ENCODE measurements at regions not wholly inside any gene's neighbourhood (a gene's known extent, or its start where the extent isn't known, plus 50 kb on each side); places are given as distances from the start of the nearest gene placed in this dataset.

DNA sequence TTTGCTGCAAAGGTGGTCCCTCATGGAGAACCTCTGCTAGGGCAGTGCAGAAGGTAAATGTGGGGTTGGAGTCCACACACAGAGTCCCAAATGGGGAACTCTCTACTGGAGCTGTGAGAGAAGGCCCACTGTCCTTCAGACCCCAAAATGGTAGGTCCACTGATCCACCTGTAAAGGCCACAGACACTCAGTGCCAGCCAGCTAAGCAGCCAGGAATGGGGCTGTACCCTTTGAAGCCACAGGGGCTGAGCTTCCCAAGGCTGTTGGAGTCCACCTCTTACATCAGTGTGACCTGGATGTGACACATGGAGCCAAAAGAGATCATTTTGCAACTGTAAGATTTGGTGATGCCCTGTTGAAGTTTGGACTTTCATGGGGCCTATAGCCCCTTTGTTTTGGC is 252.4 kb upstream of the GULP1 start:
- TF ChIP-seq GATA2 (IDR thresholded peaks at IDR 0.05; ENCODE audit: low read depth, low read length) (no peak), GATA3 (IDR thresholded peaks at IDR 0.05; ENCODE audit: low read depth, low read length) (no peak)

DNA sequence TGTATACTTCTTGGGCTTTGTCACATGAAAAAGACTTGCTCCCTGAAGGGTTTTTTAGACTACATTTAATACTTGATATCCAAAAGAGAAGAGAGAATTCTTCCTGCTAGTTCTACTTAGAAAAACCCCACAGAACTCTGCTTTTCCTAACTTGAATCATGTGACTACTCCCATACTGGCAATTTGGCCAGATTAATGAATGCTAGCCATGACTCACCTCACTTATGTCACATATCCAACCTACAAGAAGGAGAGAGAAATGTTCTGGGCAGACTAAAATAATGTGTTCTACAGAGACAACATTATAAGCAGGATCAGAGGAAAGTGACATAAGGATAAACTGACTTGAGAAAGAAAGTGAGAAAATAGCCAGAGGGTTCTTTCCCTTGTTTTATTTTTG is 249.3 kb upstream of the GULP1 start:
- TF ChIP-seq GATA2 (IDR thresholded peaks at IDR 0.05; ENCODE audit: low read depth, low read length) (no peak), GATA3 (IDR thresholded peaks at IDR 0.05; ENCODE audit: low read depth, low read length) (no peak)

DNA sequence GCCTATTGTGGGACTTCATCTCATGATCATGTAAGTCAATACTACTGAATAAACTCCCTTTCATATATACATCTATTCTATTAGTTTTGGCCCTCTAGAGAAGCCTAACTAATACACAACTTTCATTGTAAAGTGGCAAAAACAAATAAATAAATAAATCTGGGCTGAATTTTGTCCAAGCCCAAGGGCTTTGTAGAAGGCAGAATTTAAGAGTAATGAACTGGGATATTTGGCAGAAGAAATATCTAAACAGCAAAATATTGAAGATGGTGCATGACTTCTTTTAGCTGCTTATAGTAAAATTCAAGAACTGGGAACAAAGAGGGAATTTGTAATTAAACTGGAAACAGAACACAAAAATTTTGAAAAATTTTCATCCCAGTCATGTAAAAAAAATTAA is 246.7 kb upstream of the GULP1 start:
- no peak for TF ChIP-seq GATA2 (IDR thresholded peaks at IDR 0.05; ENCODE audit: low read depth, low read length)
- TF ChIP-seq GATA3 (IDR thresholded peaks at IDR 0.05; ENCODE audit: low read depth, low read length), result no peak

DNA sequence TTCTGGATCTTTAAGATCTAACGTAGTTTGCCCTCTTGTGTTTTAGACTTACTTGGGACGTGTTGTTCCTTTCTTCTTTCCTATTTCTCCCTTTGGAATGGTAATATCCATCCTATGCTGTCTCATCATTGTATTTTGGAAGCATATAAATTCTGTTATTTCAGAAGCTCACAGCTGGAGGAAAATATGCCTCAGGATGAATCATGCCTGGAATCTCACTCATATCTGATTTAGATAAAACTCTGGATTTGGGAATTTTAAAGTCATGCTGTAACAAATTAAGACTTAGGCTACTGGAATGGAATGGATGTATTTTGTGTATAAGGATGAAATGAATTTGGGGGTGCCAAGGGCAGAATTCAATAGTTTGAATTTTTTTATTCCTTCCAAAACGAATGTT is 245.2 kb upstream of the GULP1 start:
- TF ChIP-seq GATA3 (IDR thresholded peaks at IDR 0.05; ENCODE audit: low read depth, low read length) (no peak), GATA2 (IDR thresholded peaks at IDR 0.05; ENCODE audit: low read depth, low read length) (no peak)

DNA sequence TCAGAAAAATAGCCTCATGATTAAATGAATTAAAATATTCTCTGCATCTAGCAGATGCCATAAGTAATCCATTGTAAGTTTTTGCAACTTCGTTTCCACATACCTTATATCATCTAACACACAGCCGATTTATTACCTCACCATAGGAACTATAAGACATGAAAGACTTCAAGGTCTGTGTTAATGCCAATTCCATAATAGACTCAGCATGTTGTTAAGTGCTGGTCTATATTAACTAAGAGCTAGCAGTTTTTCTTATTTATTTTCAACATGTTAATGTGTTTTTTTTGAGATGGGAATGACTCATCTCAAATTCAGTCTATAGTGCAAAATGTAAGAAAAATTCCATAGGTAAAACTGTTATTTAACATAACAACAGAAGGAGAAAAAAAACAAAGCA is 243.9 kb upstream of the GULP1 start:
- TF ChIP-seq GATA3 (IDR thresholded peaks at IDR 0.05; ENCODE audit: low read depth, low read length) (no peak), GATA2 (IDR thresholded peaks at IDR 0.05; ENCODE audit: low read depth, low read length) (no peak)

DNA sequence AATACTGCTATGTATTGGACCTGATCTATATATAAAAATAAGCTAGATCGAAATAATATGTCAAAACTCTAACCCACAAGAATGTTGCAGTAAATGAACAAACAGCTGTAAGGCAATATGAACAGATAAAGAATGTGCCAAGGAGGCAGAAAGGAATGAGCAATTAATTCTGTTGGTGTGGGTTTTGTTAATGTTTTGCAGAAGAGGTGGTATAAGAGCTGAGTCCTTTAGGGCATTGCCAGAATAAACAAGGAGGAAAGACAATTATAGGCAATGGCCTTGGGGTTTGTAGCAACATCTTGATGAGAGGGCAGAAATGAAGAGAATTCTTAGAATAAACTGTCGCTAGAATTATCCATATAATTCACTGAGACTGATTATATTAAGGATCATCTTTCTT is 240.9 kb upstream of the GULP1 start:
- TF ChIP-seq GATA2 (IDR thresholded peaks at IDR 0.05; ENCODE audit: low read depth, low read length) (no peak), GATA3 (IDR thresholded peaks at IDR 0.05; ENCODE audit: low read depth, low read length) (no peak)

DNA sequence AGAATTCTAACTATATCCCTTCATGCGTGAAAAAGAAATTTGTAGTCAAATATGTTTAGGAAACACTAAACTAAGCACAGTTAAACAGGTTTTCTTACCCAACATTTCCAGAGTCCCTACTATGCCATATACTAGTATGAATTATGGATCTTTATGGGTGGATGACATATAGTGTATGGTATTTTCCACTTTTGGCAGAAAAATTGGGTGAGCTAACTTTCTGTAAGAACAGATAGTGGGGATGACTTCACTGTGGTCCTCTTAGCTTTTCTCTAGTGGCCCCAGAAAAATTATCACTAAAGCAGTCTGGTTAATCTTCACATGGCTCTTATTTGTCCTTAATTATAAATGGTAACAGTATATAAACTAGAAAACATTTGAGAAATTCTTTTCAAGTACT is 240.0 kb upstream of the GULP1 start:
- TF ChIP-seq GATA2 (IDR thresholded peaks at IDR 0.05; ENCODE audit: low read depth, low read length) (no peak), GATA3 (IDR thresholded peaks at IDR 0.05; ENCODE audit: low read depth, low read length) (no peak)

DNA sequence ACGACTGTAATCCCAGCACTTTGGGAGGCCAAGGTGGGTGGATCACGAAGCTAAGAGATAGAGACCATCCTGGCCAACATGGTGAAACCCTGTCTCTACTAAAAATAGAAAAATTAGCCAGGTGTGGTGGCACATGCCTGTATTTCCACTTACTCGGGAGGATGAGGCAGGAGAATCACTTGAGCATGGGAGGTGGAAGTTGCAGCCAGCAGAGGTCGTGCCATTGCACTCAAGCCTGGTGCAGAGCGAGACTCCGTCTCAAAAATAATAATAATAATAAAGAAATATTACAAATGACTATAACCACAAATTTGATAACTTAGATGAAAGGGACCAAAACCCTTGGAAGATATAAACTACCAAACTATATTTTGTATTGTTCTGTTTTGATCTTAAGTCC is 226.3 kb upstream of the GULP1 start:
- TF ChIP-seq GATA3 (IDR thresholded peaks at IDR 0.05; ENCODE audit: low read depth, low read length) (no peak), GATA2 (IDR thresholded peaks at IDR 0.05; ENCODE audit: low read depth, low read length) (no peak)

DNA sequence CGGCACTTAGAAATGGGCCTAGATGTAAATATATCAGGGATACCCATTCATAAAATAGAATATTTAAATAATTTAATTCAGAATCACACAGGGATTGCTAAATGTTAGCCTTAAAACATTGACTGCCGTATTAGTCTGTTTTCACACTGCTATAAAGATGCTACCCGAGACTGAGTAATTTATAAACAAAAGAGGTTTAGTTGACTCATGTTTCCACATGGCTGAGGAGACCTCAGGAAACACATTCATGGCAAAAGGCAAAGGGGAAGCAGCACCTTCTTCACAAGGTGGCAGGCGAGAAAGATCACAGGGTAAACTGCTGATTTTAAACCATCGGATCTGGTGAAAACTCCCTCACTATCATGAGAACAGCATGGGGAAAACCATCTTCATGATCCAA is 223.6 kb upstream of the GULP1 start:
- no peak for TF ChIP-seq GATA3 (IDR thresholded peaks at IDR 0.05; ENCODE audit: low read depth, low read length)
- no peak for TF ChIP-seq GATA2 (IDR thresholded peaks at IDR 0.05; ENCODE audit: low read depth, low read length)

DNA sequence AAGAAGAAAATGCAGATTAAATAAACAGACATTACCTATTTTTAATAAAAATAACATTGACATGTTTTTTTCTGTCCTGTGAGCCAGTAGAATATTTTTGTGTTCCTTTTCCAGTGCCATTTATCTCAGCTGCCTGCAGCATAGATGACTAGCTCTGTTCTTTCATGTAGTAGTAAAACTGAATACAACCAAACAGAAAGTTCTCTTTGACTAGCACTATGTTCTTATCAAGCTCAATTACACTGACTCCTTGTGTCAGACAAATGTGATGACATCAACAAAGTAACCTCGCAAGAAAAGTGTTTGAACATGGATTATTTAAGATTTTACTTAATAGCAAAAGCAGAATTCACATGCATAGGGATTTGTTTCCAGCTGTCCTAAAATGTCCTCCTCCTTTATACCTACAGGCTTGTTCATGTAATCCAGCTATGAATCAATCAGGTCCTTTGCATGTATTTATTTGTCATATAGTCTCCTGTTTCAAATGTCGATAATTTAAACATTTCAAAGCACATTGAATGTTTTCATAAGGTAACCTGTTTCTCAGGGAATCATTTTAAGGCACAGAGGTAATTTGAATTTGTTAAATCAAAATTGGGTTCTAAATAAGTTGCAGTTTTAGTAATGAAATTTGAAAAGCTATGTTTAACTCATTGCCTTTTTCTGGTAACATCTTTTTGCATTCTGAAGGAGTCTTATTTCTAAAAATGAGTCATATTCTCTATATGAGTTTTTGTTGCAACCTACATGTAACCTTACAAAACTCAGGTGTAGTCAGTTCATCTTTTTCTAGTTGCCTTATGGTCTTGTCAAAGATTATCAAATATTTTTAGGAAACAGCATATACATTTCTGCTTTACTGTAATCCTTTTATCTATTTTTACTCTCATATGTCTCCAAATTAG is 215.3 kb upstream of the GULP1 start:
- TF ChIP-seq GATA2 (IDR thresholded peaks at IDR 0.05; ENCODE audit: low read depth, low read length) (no peak), GATA3 (IDR thresholded peaks at IDR 0.05; ENCODE audit: low read depth, low read length) (no peak)

DNA sequence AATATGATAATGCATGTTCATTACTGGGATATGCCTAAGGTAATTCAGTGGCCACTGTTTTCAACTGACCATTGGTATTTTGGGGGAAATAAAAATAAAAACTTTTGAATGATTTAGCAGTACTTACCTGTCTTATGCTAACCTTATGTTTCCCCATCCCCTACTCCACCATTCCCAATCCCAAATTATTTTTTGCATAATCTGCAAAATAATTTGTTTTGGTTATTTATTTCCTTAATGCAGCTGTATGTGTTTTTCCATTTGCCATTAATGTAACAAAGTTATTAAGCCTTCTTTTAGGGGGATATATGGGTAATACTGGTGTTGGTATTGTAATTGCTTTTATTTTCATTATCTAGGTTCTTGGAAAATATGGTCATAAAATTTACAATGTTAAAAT is 213.9 kb upstream of the GULP1 start:
- TF ChIP-seq GATA3 (IDR thresholded peaks at IDR 0.05; ENCODE audit: low read depth, low read length) (no peak), GATA2 (IDR thresholded peaks at IDR 0.05; ENCODE audit: low read depth, low read length) (no peak)

DNA sequence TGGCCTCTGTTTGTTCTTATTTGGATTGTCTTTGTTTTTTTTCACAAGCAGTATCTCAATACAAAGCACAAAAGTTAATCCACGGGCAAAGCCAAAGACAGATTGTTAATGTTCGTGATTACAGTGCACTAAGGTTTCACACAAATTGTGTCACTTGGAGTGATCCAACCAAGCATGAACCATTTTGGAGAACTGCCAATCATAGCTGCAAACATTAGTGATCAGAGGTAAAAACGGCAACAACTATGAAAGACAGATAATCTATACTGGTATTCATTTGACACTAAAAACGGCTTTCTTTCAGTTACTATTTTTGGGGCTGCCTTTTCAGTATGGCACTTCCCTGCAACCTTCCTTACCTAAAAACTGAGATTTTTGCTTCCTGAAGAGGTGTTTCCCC is 213.1 kb upstream of the GULP1 start:
- TF ChIP-seq GATA3 (IDR thresholded peaks at IDR 0.05; ENCODE audit: low read depth, low read length), result no peak
- TF ChIP-seq GATA2 (IDR thresholded peaks at IDR 0.05; ENCODE audit: low read depth, low read length), result no peak

DNA sequence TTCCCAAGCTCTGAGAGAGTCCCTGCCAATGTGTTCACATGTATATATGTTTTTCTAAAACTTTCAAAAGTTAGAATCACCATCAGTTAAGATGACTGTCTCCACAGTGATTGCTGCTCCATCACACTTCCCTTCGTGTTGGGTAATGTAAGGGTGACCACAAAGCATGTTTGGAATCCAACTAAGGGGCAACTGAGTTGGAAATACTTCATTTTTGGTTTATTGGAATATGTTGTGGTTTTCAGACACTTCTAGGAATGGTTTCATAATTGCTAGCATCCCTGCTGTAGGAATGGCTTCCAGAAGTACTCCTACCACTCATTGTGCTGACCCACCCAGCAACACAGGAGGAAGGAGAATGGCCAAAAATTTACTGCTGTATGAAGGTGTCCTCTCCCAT is 212.5 kb upstream of the GULP1 start:
- TF ChIP-seq GATA3 (IDR thresholded peaks at IDR 0.05; ENCODE audit: low read depth, low read length) (no peak), GATA2 (IDR thresholded peaks at IDR 0.05; ENCODE audit: low read depth, low read length) (no peak)

DNA sequence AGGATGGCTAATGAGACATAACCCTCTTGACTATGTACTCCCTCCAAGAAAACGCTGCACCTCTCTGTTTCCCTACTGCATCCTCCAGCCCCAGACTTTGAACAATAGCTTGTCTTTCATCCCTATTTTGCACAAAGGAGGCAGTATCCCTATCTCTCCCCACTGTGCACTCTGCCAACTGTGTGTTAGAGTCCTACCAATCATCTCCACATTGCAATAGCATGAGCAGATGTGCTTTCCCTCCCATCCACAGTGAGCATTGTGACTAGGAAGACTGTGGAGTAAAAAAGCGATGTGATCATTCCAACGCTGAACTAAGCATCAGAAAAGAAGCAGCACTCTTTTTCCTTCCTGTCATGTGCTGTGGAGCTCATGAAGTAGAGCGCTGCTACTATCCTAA is 206.3 kb upstream of the GULP1 start:
- TF ChIP-seq GATA3 (IDR thresholded peaks at IDR 0.05; ENCODE audit: low read depth, low read length) (no peak), GATA2 (IDR thresholded peaks at IDR 0.05; ENCODE audit: low read depth, low read length) (no peak)

DNA sequence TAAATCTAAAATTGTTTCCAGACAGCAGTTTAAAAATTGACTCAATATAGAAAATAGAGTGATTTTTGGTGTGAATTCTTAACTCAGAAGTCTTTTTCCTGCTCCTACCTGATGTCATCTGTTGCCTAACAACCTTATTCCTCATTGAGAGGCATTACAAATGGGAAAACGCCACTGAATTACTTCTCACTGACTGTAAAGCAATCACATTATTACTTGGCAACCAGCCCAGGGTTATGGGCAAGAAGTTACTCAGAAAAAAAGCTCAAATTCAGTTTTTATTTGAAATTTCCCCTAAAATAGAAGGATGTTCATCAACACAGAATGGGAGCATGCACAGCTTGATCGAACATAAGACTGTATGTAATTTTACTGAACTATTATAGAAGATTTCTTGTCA is 201.8 kb upstream of the GULP1 start:
- TF ChIP-seq GATA2 (IDR thresholded peaks at IDR 0.05; ENCODE audit: low read depth, low read length), result no peak

DNA sequence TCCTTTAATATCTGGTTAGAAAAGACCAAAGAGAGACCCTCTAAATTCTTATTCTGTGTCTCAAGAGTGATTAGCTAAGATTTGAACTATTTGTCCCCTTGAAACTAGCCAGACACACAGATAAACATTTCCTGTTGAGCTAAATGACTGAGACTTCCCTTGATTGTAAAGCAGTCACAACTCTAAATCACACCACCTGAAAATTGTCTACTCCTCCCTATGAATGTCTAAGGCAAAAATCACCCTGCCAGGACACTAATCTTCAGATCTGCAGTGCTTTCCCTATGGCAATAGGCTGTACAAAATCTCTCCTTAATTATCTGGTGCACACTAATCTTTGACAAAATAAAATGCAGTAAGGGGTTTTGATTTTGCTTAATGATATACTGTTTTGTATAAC is 200.5 kb upstream of the GULP1 start:
- TF ChIP-seq GATA3 (IDR thresholded peaks at IDR 0.05; ENCODE audit: low read depth, low read length) (peak; percentile 83), GATA2 (IDR thresholded peaks at IDR 0.05; ENCODE audit: low read depth, low read length) (peak; percentile 80; the same call in 1 of the 2 replicates)

Measured in SH-SY5Y (cell line).